SIG-M5 (cell line): ENCODE measurements at regions not wholly inside any gene's neighbourhood (a gene's known extent, or its start where the extent isn't known, plus 50 kb on each side); places are given as distances from the start of the nearest gene placed in this dataset.
A peak's percentile ranks its signal among the peaks of the same experiment; 100 is the strongest.
"Not testable (repeated sequence)": the region's sequence is repeated elsewhere in the genome, so short reads cannot be mapped to it uniquely, and the experiment has no call there.

Experiments used
- DNase-seq: peaks from one replicate; lab custom pipeline; 2025; lab: John Stamatoyannopoulos, UW

- DNase-seq = no peak
These were observed 73.4 kb downstream of the FGD2 start for GRCh38 chr6:37078814-37079213.

DNA sequence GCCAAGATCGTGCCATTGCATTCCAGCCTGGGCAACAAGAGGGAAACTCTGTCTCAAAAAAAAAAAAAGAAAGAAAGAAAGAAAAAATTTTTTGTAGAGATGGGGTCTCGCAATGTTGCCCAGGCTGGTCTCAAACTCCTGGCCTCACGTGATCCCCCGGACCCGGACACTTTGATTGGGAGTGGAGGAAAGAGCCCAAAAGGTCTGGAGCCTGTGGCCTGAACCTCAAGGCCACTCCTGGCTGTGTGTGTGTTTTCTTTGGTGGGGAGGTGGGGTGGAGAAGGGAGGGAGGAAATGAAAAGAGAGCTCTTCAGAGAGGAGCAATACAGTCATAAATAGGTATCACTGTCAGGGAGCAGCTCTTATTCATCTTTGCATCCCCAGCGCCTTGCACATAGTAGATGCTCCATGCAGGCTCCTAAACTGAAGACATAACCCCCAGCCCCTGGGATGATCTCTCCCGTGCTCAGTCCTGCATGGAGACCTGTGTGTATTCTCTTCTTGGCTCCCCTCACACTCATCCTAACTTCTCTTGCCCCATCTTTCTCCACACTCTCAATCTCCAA, 75.7 kb downstream of the FGD2 start:
- no peak for DNase-seq

- DNase-seq = no peak
These were observed 77.1 kb downstream of the FGD2 start for GRCh38 chr6:37082390-37083130.

GRCh38 chr6:37083243-37084138, 78.0 kb downstream of the FGD2 start:
- DNase-seq = peak; percentile 60

GRCh38 chr6:37084665-37085064, 79.2 kb downstream of the FGD2 start:
- DNase-seq = not testable (repeated sequence)

- no peak for DNase-seq
These were observed 79.7 kb downstream of the FGD2 start for GRCh38 chr6:37085198-37085597.

DNA sequence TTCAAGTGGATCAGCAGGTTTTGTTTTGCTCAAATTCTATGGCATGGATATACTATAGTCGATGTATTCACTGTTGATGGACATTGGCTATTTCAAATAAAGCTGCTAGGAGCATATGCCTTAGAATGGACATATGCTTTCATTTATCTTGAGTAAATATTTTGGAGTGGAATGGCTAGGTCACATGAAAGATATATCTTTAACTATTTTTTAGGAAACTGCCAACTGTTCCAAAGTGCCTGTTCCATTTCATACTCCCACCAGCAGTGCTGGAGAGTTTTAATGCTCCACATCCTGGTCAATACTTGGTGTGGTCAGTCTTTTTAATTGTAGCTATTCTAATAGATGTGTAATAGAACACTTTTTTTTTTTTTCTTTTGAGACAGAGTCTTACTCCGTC, 81.1 kb upstream of the PIM1 start:
- no peak for DNase-seq

- DNase-seq = no peak
These were observed 80.2 kb upstream of the PIM1 start for GRCh38 chr6:37089783-37090182.

DNA sequence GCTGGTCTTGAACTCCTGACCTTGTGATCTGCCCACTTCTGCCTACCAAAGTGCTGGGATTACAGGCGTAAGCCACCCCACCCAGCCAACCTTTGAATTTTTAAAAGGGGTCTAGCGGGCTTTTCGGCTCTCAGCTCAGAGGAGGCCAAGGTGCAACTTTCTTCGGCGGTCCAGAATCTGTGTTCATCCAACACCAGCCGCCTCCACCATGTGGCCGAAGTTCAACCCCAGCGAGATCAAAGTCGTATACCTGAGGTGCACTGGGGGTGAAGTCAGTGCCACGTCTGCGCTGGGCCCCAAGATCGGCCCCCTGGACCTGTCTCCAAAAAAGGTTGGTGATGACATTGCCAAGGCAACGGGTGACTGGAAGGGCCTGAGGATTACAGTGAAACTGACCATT, 78.8 kb upstream of the PIM1 start:
- not testable (repeated sequence) for DNase-seq

- not testable (repeated sequence) for DNase-seq
These were observed 78.4 kb upstream of the PIM1 start for GRCh38 chr6:37091586-37091985.

- no peak for DNase-seq
These were observed 76.8 kb upstream of the PIM1 start for GRCh38 chr6:37092923-37093727.

GRCh38 chr6:37093728-37094069, 76.3 kb upstream of the PIM1 start:
- DNase-seq = no peak

GRCh38 chr6:37095997-37096396, 74.0 kb upstream of the PIM1 start:
- no peak for DNase-seq

DNA sequence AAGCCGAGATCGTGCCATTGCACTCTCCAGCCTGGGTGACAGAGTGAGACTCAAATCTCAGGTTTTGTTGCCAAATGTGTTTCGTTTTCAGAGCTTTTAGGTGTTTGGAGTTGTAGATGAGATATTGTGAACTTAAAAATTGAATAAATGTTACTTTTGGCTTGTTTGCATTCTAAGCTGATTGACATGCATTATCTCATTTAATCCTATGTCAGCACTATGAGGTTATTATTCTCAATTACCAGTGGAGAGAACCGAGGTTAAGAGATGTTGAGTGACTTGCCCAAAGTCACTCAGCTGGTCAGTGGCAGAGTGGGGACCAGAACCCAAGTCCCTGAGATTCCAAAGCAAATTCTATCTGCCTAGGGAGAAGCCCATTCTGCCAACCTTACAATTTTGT, 72.6 kb upstream of the PIM1 start:
- DNase-seq = no peak

GRCh38 chr6:37099442-37099841, 70.5 kb upstream of the PIM1 start:
- DNase-seq = no peak

DNA sequence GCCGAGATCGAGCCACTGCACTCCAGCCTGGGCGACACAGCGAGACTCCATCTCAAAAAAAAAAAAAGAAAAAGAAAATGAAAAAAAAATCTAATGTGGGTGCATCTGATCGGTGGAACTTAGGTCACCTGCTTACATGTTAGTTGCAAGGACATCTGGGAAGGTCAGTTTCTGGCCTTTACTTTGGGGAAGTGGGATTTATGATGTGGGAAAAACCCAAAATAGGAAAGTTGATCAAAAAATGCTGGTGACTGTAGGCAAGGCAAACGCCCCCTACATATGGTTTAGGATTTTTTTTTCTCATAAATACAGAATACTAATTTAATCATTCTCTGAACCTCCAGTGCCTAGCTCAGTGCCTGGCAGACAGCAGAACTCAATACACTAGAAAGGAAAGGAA, 69.2 kb upstream of the PIM1 start:
- no peak for DNase-seq

DNA sequence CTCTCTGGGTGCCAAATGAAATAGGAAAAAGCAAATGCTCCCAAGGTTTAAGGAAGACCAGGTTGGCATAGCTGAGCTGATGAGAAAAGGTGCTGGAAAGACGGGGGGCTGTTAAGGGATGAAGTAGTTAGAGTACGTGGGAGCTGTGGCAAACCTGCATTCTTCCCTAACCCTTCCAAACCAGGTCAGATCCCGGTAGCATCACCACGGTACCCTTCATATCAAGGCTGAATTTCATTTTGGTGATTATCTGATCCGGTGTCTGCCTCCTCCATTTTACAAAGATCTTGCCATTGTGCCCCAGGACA, 68.0 kb upstream of the PIM1 start:
- DNase-seq = no peak

- DNase-seq = no peak
These were observed 67.4 kb upstream of the PIM1 start for GRCh38 chr6:37102299-37103168.

- DNase-seq = no peak
These were observed 66.5 kb upstream of the PIM1 start for GRCh38 chr6:37103169-37104039.

DNA sequence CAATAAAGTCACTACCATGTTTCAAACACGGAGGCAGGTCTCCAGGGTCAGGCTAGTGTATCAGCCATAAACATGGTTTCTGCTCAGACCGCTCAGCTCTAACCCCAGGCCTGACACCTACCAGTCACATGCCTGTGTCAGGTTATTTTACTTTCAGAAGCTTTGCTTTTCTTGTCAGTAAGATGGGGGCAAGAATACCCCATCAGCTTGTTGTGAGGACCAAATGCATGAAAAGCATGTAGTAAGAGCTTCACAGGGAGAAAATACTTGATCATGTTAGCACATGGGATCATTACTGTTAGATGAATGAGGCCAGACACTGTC, 65.2 kb upstream of the PIM1 start:
- DNase-seq = no peak
